Myocyte (in vitro differentiated cells): ENCODE measurements at regions not wholly inside any gene's neighbourhood (a gene's known extent, or its start where the extent isn't known, plus 50 kb on each side); places are given as distances from the start of the nearest gene placed in this dataset.
"Not testable (repeated sequence)": the region's sequence is repeated elsewhere in the genome, so short reads cannot be mapped to it uniquely, and the experiment has no call there.

Experiments
- DNase-seq: peaks from one replicate; pipeline ENCODE4 v3.0.0-alpha.2; 2012; ENCODE audit warnings: low read depth

- DNase-seq, result no peak
Observed at GRCh38 chr2:124967325-124967724, 942.2 kb downstream of the CNTNAP5 start.

- no peak for DNase-seq
Observed at GRCh38 chr2:124970030-124970429, 944.9 kb downstream of the CNTNAP5 start.

- DNase-seq, result no peak
Observed at GRCh38 chr2:124973396-124973795, 948.3 kb downstream of the CNTNAP5 start.

GRCh38 chr2:124975224-124975623, 950.1 kb downstream of the CNTNAP5 start:
- DNase-seq, result no peak

GRCh38 chr2:124975648-124976047, 950.6 kb downstream of the CNTNAP5 start:
- no peak for DNase-seq

- DNase-seq, result no peak
Observed at GRCh38 chr2:124978597-124978996, 953.5 kb downstream of the CNTNAP5 start.

GRCh38 chr2:124983595-124983994, 958.5 kb downstream of the CNTNAP5 start:
- DNase-seq, result no peak

- no peak for DNase-seq
Observed at GRCh38 chr2:124985270-124985669, 960.2 kb downstream of the CNTNAP5 start.

- no peak for DNase-seq
Observed at GRCh38 chr2:124986136-124986535, 961.0 kb downstream of the CNTNAP5 start.

- DNase-seq, result not testable (repeated sequence)
Observed at GRCh38 chr2:124986870-124987269, 961.8 kb downstream of the CNTNAP5 start.

GRCh38 chr2:124987436-124987835, 962.3 kb downstream of the CNTNAP5 start:
- not testable (repeated sequence) for DNase-seq

- DNase-seq, result no peak
Observed at GRCh38 chr2:124988111-124988510, 963.0 kb downstream of the CNTNAP5 start.

GRCh38 chr2:124988794-124989193, 963.7 kb downstream of the CNTNAP5 start:
- DNase-seq, result no peak

- no peak for DNase-seq
Observed at GRCh38 chr2:124993809-124994208, 968.7 kb downstream of the CNTNAP5 start.

- no peak for DNase-seq
Observed at GRCh38 chr2:124995185-124995912, 970.3 kb downstream of the CNTNAP5 start.

- no peak for DNase-seq
Observed at GRCh38 chr2:124996406-124996805, 971.3 kb downstream of the CNTNAP5 start.

GRCh38 chr2:124999906-125000305, 974.8 kb downstream of the CNTNAP5 start:
- DNase-seq, result no peak

GRCh38 chr2:125004106-125004800, 979.2 kb downstream of the CNTNAP5 start:
- DNase-seq, result no peak

GRCh38 chr2:125006676-125007075, 981.6 kb downstream of the CNTNAP5 start:
- no peak for DNase-seq

- DNase-seq, result not testable (repeated sequence)
Observed at GRCh38 chr2:125028721-125029120, 1003.6 kb downstream of the CNTNAP5 start.

- no peak for DNase-seq
Observed at GRCh38 chr2:125033871-125034270, 1008.8 kb downstream of the CNTNAP5 start.

GRCh38 chr2:125037135-125037653, 1012.1 kb downstream of the CNTNAP5 start:
- DNase-seq, result no peak

GRCh38 chr2:125041846-125042245, 1016.8 kb downstream of the CNTNAP5 start:
- DNase-seq, result no peak
